Activated naive CD8-positive, alpha-beta T cell (primary cell): ENCODE measurements at regions not wholly inside any gene's neighbourhood (a gene's known extent, or its start where the extent isn't known, plus 50 kb on each side); places are given as distances from the start of the nearest gene placed in this dataset.
"Not testable (repeated sequence)": the region's sequence is repeated elsewhere in the genome, so short reads cannot be mapped to it uniquely, and the experiment has no call there.

Experiments used
- H3K27ac Mint-ChIP-seq: one replicate; pipeline ENCODE4 v1.8.0; 2021; ENCODE audit warnings: mixed read lengths
- H3K27me3 Mint-ChIP-seq: one replicate; pipeline ENCODE4 v1.8.0; 2021; ENCODE audit warnings: mixed read lengths
- H3K36me3 Mint-ChIP-seq: one replicate; pipeline ENCODE4 v1.8.0; 2021; ENCODE audit warnings: mixed read lengths
- H3K4me1 Mint-ChIP-seq: one replicate; pipeline ENCODE4 v1.8.0; 2021; ENCODE audit warnings: low read depth, mixed read lengths
- H3K4me3 Mint-ChIP-seq: one replicate; pipeline ENCODE4 v1.8.0; 2021; ENCODE audit warnings: mild to moderate bottlenecking, mixed read lengths
- H3K9me3 Mint-ChIP-seq: one replicate; pipeline ENCODE4 v1.8.0; 2021; ENCODE audit warnings: low read depth, mixed read lengths

- Mint-ChIP-seq H3K27ac (no peak overlapping the region), H3K4me1 (no peaks in the 10 kb centered on the region), H3K36me3 (no peaks in the 10 kb centered on the region), H3K27me3 (peaks cover 2% of the 10 kb centered on the region), H3K4me3 (no peak overlapping the region), H3K9me3 (peaks cover 4% of the 10 kb centered on the region)
Measured at GRCh38 chr13:71323266-71323665, 543.7 kb downstream of the DACH1 start.

GRCh38 chr13:71320452-71320851, 546.6 kb downstream of the DACH1 start:
- no peak overlapping the region for H3K27ac Mint-ChIP-seq
- no peaks in the 10 kb centered on the region for H3K4me1 Mint-ChIP-seq
- no peaks in the 10 kb centered on the region for H3K27me3 Mint-ChIP-seq
- no peak overlapping the region for H3K4me3 Mint-ChIP-seq
- H3K9me3 Mint-ChIP-seq: peaks cover 4% of the 10 kb centered on the region
- no peaks in the 10 kb centered on the region for H3K36me3 Mint-ChIP-seq

DNA sequence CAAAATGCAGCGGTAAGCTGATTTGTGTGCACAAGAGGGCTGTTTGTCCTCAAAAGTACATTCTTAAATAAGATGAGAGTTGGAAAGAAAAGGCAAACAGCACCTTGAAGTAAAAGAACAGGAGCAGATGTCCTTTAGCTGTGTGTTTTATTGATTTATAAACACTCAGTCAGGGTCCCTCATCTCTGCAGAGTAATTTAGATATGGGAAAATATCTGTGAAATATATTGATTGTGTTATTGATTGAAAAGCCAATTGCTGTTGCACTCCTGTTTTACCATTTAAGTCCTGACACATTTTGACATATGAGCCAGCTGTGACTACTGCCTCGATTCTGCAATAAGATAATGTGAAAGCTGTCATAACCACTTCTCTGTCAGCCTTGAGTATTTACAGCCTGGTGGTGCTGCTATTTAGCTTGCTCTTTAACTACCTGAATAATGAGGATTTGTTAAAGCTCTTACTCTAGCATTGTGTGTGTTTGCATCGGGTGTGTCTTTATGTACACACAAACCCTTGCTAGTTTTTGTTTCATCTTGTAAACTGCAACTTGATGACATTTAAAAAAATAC, 550.1 kb downstream of the DACH1 start:
- Mint-ChIP-seq H3K27ac (no peak overlapping the region), H3K4me3 (no peak overlapping the region), H3K4me1 (no peaks in the 10 kb centered on the region), H3K36me3 (no peaks in the 10 kb centered on the region), H3K9me3 (peaks cover 4% of the 10 kb centered on the region), H3K27me3 (no peaks in the 10 kb centered on the region)

GRCh38 chr13:71312923-71313322, 554.1 kb downstream of the DACH1 start:
- no peaks in the 10 kb centered on the region for H3K9me3 Mint-ChIP-seq
- H3K4me1 Mint-ChIP-seq: no peaks in the 10 kb centered on the region
- H3K27me3 Mint-ChIP-seq: no peaks in the 10 kb centered on the region
- no peak overlapping the region for H3K27ac Mint-ChIP-seq
- no peaks in the 10 kb centered on the region for H3K36me3 Mint-ChIP-seq
- no peak overlapping the region for H3K4me3 Mint-ChIP-seq

GRCh38 chr13:71309905-71310304, 557.1 kb downstream of the DACH1 start:
- Mint-ChIP-seq H3K27ac (no peak overlapping the region), H3K27me3 (no peaks in the 10 kb centered on the region), H3K36me3 (no peaks in the 10 kb centered on the region), H3K9me3 (no peaks in the 10 kb centered on the region), H3K4me1 (no peaks in the 10 kb centered on the region), H3K4me3 (no peak overlapping the region)

GRCh38 chr13:71306821-71307220, 560.2 kb downstream of the DACH1 start:
- no peaks in the 10 kb centered on the region for H3K36me3 Mint-ChIP-seq
- peaks cover 1% of the 10 kb centered on the region for H3K27me3 Mint-ChIP-seq
- no peak overlapping the region for H3K27ac Mint-ChIP-seq
- H3K4me1 Mint-ChIP-seq: no peaks in the 10 kb centered on the region
- no peaks in the 10 kb centered on the region for H3K9me3 Mint-ChIP-seq
- no peak overlapping the region for H3K4me3 Mint-ChIP-seq

GRCh38 chr13:71304861-71305260, 562.1 kb downstream of the DACH1 start:
- Mint-ChIP-seq H3K4me3 (no peak overlapping the region), H3K27ac (no peak overlapping the region), H3K9me3 (no peaks in the 10 kb centered on the region), H3K4me1 (no peaks in the 10 kb centered on the region), H3K27me3 (peaks cover 1% of the 10 kb centered on the region), H3K36me3 (no peaks in the 10 kb centered on the region)

GRCh38 chr13:71303144-71303543, 563.9 kb downstream of the DACH1 start:
- peaks cover 1% of the 10 kb centered on the region for H3K27me3 Mint-ChIP-seq
- H3K36me3 Mint-ChIP-seq: no peaks in the 10 kb centered on the region
- H3K9me3 Mint-ChIP-seq: no peaks in the 10 kb centered on the region
- no peak overlapping the region for H3K27ac Mint-ChIP-seq
- no peaks in the 10 kb centered on the region for H3K4me1 Mint-ChIP-seq
- H3K4me3 Mint-ChIP-seq: no peak overlapping the region

GRCh38 chr13:71300602-71301001, 566.4 kb downstream of the DACH1 start:
- H3K36me3 Mint-ChIP-seq: no peaks in the 10 kb centered on the region
- H3K27ac Mint-ChIP-seq: no peak overlapping the region
- no peak overlapping the region for H3K4me3 Mint-ChIP-seq
- H3K4me1 Mint-ChIP-seq: no peaks in the 10 kb centered on the region
- H3K27me3 Mint-ChIP-seq: peaks cover 1% of the 10 kb centered on the region
- H3K9me3 Mint-ChIP-seq: no peaks in the 10 kb centered on the region

DNA sequence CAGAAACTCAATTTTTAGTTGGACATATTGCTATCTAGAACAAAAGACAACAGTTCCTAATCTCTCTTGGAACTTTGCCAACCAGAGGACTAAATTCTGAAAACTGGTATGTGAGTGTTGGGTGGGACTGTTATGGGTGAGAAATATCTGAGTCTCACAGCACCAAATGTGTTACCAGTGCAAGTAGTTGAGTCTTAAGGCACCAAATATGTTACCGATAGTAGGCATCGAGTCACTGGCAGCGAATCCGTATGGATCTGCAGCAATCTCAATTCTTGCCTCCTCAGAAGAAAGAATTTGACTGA, 575.2 kb downstream of the DACH1 start:
- H3K27ac Mint-ChIP-seq: peak overlapping the region; percentile 64
- no peaks in the 10 kb centered on the region for H3K27me3 Mint-ChIP-seq
- H3K4me3 Mint-ChIP-seq: no peak overlapping the region
- H3K4me1 Mint-ChIP-seq: peaks cover 23% of the 10 kb centered on the region
- no peaks in the 10 kb centered on the region for H3K36me3 Mint-ChIP-seq
- H3K9me3 Mint-ChIP-seq: no peaks in the 10 kb centered on the region

DNA sequence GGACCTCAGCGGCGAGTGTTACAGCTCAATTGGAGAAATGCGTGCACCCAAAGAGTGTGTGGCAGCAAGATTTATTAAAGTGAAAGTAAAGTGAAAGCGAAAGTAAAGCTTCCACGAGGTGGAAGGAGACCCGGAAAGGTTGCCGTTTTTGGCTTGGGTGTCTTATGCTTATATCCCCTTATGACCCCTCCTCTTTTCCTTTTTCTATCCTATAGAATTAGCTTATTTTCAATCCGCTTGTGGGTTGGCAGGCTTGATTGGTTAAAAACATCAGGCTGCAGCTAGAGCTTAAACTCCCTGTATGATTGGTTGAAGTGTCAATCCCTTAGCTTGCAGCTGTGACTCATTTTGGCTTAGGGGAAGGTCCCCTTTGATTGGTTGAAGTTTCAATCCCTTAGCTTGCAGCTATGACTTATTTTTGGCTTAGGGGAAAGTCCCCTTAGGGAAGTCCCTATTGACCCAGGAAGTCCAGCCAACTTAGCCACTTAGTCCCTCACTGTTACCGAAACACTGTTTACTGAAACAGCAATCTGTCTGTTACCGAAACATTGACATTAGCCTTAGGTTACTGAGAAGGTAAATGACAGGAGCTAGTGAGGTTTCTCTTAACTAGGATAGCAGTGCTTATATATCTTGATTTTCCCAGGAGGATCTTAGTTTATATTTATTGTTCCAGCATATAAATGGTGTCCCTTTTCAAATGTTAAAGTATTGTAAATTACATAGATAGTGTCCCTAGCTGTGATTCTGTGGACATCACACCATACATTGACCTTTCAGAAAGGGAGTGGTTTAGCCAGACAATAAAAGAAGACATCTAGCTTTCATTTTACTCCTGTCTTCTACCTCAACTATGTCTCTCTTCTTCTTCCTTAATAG, 575.8 kb downstream of the DACH1 start:
- Mint-ChIP-seq H3K27me3 (no peaks in the 10 kb centered on the region), H3K9me3 (no peaks in the 10 kb centered on the region), H3K4me3 (peak overlapping the region; percentile 86), H3K36me3 (no peaks in the 10 kb centered on the region), H3K4me1 (peaks cover 23% of the 10 kb centered on the region), H3K27ac (peak overlapping the region; percentile 88)

DNA sequence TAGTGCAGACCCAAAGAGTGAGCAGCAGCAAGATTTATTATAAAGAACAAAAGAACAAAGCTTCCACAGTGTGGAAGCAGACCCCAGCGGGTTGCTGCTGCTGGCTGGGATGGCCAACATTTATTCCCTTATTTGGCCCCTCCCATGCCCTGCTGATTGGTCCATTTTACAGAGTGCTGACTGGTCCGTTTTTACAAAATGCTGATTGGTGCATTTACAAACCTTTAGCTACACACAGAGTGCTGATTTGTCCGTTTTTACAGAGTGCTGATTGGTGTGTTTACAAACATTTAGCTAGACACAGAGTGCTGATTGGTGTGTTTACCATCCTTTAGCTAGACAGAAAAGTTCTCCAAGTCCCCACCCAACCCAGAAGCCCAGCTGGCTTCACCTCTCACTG, 577.0 kb downstream of the DACH1 start:
- peak overlapping the region; percentile 86 for H3K4me3 Mint-ChIP-seq
- H3K36me3 Mint-ChIP-seq, H3K27me3 Mint-ChIP-seq, H3K9me3 Mint-ChIP-seq: not testable (repeated sequence)
- peaks cover 23% of the 10 kb centered on the region for H3K4me1 Mint-ChIP-seq
- peak overlapping the region; percentile 36 for H3K27ac Mint-ChIP-seq

- H3K9me3 Mint-ChIP-seq: no peaks in the 10 kb centered on the region
- peaks cover 9% of the 10 kb centered on the region for H3K4me1 Mint-ChIP-seq
- H3K27me3 Mint-ChIP-seq: peaks cover 2% of the 10 kb centered on the region
- H3K4me3 Mint-ChIP-seq: no peak overlapping the region
- H3K27ac Mint-ChIP-seq: no peak overlapping the region
- H3K36me3 Mint-ChIP-seq: no peaks in the 10 kb centered on the region
Measured at GRCh38 chr13:71285700-71286099, 581.3 kb downstream of the DACH1 start.

DNA sequence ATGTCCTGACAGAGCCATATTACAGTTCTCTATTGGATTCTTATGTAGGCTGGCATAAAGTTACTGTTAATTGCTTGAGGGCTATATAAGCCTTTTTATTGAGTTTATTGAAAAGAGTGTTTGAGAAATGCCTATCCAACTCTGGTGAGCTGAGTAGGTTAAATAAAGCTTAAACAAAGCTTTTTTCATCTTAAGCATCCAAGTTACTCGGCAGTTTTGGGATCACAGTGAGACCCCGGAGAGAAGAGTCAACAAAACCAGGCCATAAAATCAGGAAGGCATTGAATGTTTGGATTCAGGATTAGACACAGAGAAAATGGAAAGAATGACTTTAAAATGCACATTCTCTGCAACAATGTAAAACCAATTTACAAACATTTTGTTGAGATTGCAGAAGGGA, 588.5 kb downstream of the DACH1 start:
- H3K27me3 Mint-ChIP-seq: no peaks in the 10 kb centered on the region
- H3K27ac Mint-ChIP-seq: no peak overlapping the region
- H3K4me3 Mint-ChIP-seq: no peak overlapping the region

DNA sequence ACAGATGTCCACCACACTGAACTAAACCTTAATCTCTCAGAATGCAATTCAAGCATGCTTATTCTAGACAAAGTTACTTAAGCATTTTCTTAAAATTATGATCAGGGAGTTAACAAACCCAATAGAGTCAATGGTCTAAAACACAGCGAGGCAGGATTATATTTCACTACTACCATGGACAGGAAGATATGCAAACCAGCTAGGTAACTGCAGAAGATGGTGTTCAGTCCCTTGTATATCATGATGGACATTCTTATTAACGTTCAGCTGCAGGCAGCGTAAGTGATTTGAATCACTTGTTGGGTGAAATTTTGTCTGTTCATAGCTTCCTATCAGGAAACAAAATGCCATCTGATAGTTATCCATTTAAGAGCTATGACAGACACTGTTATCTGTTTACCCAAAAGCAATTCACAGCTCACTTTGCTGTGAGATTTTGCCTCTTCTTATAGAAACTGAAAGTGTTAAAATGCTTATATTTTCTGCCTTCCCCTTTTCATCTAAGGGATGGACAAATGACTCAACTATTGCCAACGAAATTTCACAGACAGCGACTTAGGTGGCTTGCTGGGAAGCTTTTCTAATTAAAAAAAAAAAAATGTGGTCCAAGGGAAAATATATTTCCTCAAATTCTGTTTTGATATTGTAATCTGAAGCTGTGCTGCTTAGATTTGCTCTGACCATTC, 591.9 kb downstream of the DACH1 start:
- H3K27me3 Mint-ChIP-seq: no peaks in the 10 kb centered on the region
- no peaks in the 10 kb centered on the region for H3K36me3 Mint-ChIP-seq
- H3K27ac Mint-ChIP-seq: no peak overlapping the region
- H3K4me3 Mint-ChIP-seq: no peak overlapping the region
- peaks cover 7% of the 10 kb centered on the region for H3K9me3 Mint-ChIP-seq
- no peaks in the 10 kb centered on the region for H3K4me1 Mint-ChIP-seq

More for the DNA sequence above, 588.5 kb downstream of the DACH1 start:
- H3K9me3 Mint-ChIP-seq: peaks cover 7% of the 10 kb centered on the region
- no peaks in the 10 kb centered on the region for H3K4me1 Mint-ChIP-seq
- no peaks in the 10 kb centered on the region for H3K36me3 Mint-ChIP-seq
